ENCODE measurements at regions not wholly inside any gene's neighbourhood (a gene's known extent, or its start where the extent isn't known, plus 50 kb on each side); places are given as distances from the start of the nearest gene placed in this dataset.
"Not testable (repeated sequence)": the region's sequence is repeated elsewhere in the genome, so short reads cannot be mapped to it uniquely, and the experiment has no call there.

DNA sequence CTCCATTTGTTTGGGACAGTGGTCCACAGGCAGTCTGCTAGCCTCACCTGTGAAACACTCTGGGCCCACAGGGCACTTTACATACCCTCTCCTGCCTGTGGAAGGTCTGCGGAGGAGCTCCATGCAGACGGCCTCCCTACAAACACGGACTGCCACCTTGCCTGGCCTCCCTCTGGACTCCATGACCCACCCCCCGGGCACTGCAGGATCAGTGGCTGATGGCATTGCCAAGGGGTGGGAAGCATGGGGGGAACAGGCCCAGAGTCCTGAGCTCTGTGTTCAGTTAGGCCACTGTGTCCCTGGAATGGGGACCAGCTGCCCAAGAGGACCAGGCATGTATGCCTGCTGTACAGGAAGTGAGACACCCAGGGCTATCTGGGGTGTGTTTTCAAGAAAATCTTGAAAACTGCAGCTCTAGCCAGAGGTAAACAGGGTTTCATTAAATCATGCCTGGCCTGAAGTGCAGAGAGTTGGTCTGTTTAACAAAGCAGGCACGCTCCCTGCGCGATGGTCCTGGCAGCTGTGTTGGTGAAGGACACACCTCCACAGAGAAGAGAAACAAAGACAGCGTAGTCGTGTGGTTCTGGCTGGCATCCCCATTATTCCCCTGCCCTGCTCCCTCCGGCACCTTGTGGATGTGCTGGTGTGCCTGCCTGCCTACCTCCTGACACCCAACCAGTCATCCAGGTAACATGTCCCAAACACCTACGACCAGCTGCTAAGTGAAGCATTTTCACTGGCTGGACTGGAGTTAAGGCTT is 470.8 kb upstream of the ZMIZ1 start:
- Mint-ChIP-seq H3K9me3 (no peaks in the 10 kb centered on the region), H3K36me3 (no peaks in the 10 kb centered on the region), H3K4me1 (no peaks in the 10 kb centered on the region), H3K27me3 (peaks cover 5% of the 10 kb centered on the region), H3K4me3 (no peak overlapping the region), H3K27ac (no peak overlapping the region)
- no peak for DNase-seq

DNA sequence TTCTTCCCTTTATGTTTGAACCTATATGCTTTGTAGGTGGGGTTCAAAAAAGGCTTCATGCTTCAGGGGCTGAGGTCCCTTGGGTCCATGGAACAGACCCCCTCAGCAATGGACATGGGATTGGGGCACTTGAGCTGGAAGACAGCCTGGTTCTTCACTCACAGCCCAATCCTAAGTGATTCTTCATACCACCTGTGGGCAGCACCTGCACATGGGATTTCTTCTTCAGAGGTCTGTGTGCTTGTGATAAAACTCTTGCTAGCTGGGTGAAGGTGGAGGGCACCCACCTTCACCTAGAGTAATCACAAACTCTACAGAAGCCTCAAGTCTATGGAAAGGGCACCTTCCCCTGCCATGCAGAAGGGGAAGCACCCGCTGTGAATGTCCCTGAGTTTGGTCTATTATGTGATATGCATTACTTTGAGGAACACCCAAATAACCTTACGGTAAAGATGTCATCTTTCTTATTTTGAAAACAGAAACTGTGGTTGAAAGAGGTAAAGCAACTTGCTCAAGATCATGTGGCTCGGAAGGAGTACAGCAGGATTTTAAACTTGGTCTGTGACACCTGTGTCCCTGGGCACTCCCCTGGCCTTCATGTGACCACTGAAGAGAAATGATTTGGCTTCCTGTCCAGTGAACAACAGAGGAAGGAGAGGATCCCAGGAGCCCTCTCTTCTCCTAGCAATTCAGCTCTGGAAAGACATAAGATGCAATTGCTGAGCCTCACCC is 469.5 kb upstream of the ZMIZ1 start:
- H3K9me3 Mint-ChIP-seq, result no peaks in the 10 kb centered on the region
- no peak overlapping the region for H3K27ac Mint-ChIP-seq
- H3K4me1 Mint-ChIP-seq, result no peaks in the 10 kb centered on the region
- H3K36me3 Mint-ChIP-seq, result no peaks in the 10 kb centered on the region
- peaks cover 5% of the 10 kb centered on the region for H3K27me3 Mint-ChIP-seq
- no peak for DNase-seq
- H3K4me3 Mint-ChIP-seq, result no peak overlapping the region

DNA sequence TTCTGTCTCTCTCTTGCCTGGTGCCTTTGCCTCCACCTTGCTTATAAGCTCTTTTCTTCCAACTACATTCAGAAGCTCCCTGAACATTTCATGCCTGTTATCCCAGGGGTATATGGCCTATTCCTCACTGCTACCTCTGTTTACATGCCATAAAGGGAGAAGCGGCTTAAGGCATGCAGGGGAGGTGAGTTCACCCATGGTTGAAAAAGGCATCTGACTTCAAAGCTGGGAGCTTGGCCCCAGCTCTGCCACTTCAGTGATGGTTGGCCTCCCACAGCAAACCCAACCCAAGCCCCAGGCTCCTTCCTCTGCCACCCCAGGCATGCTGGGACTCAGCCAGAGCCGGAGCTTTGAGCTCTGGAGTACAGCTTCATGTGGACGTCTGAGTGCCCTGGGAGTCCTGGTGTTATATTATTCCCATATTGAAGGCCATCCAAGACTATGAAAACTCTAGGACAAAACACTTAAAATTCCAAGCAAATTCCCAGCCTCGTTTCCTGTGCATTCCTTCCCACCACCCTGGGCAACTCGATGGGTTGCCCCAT is 468.6 kb upstream of the ZMIZ1 start:
- Mint-ChIP-seq H3K36me3 (no peaks in the 10 kb centered on the region), H3K9me3 (no peaks in the 10 kb centered on the region), H3K4me3 (no peak overlapping the region), H3K27ac (no peak overlapping the region), H3K4me1 (no peaks in the 10 kb centered on the region), H3K27me3 (peaks cover 5% of the 10 kb centered on the region)
- DNase-seq, result no peak

DNA sequence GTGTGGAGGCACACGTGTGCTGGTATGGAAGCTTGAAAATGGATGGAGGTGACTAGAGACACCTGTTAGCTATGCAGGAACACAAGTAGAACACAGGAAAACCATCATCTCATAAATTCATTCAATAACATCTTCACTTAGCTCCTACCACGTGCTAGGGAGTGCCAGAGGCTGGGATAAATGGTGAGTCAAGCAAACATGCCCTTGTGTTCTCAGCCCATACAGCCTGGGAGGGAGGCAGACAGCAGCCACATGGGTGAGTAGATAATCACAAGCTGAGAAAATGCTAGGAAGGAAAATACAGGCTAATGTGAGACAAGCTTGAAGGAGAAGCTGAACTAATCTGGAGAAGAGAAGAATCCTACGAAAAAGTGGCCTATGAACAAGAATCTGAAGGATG is 468.0 kb upstream of the ZMIZ1 start:
- H3K27me3 Mint-ChIP-seq, result peaks cover 5% of the 10 kb centered on the region
- no peaks in the 10 kb centered on the region for H3K36me3 Mint-ChIP-seq
- H3K4me1 Mint-ChIP-seq, result no peaks in the 10 kb centered on the region
- H3K4me3 Mint-ChIP-seq, result no peak overlapping the region
- no peak overlapping the region for H3K27ac Mint-ChIP-seq
- H3K9me3 Mint-ChIP-seq, result no peaks in the 10 kb centered on the region
- DNase-seq, result no peak

DNA sequence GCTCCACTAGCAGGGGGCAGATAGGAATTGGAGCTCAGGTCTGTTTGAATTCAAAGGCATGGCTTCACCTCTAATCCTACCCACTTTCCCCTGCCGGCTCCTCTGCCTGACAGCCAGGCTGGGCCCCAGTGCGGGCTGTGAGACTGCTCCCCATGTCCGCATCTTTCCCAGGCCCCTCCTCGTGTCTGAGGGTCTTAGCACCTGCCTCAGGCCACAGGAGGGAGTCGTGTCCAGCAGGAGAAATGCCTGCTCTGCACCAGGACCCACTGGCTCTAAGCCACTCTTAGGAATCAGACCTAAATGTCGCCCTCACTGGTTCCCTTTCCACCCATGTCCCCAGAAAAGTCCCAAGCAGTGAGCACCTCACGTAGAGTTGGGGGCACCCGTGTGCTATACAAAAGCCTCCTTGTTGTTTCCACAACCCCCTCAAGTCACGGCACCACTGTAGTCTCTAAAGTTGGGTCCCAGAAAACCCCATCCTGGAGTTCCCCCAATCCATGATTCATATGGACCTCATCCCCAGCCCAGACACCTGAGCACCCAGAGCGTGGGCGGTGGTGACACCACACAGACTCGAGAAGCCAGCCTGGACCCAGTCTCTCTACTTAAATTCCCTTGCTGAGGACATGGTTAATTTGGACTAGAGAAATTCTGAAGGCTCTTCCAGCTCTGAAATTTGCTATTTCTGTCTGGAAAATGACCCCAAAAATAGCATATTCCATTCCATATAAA is 466.4 kb upstream of the ZMIZ1 start:
- Mint-ChIP-seq H3K27me3 (peaks cover 5% of the 10 kb centered on the region), H3K4me3 (no peak overlapping the region), H3K27ac (no peak overlapping the region), H3K4me1 (no peaks in the 10 kb centered on the region), H3K9me3 (peaks cover 2% of the 10 kb centered on the region), H3K36me3 (no peaks in the 10 kb centered on the region)
- DNase-seq, result peak; percentile 10

DNA sequence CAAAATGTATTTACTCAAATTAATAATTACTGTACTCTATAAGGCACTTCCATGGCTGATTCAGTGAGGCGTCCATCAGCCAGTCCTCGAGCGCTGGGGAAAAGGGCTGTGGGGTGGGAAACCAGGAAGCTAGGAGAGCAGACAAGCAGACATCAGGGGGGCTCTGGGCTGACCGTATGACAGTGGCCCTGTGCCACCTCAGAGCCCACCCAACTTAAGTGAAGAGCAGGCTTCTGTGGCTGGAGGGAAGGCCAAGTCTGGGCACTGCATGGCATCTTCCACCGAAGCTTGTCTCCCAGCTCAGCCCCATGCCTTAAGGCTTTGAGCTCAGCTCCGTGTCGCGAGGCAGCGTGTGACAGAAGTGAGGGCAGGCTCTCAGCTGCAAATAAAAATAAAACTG is 464.5 kb upstream of the ZMIZ1 start:
- Mint-ChIP-seq H3K4me3 (no peak overlapping the region), H3K36me3 (no peaks in the 10 kb centered on the region), H3K9me3 (peaks cover 7% of the 10 kb centered on the region), H3K27ac (no peak overlapping the region), H3K4me1 (no peaks in the 10 kb centered on the region), H3K27me3 (no peaks in the 10 kb centered on the region)
- DNase-seq, result no peak

DNA sequence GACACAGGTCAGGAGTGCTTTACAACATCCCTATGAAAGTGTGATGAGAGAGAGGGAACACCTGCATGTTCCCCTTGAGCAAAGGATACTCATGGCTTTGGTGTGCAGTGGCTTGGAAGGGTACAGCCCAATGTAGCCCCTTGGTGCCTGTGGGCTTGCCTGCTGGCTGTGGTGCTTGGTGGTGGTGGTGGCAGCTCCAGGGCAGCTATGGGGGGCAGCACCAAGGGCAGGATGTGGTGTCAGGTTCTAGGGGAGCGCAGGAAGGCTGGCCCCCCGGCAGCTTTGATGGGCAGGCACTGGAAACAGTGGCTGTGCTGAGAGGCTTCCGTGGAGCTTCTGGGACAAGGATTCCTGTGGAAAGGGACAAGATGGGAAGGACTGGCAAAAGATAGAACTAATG is 464.0 kb upstream of the ZMIZ1 start:
- peaks cover under 1% of the 10 kb centered on the region for H3K27me3 Mint-ChIP-seq
- DNase-seq, result no peak
- H3K4me3 Mint-ChIP-seq, result no peak overlapping the region
- H3K4me1 Mint-ChIP-seq, result no peaks in the 10 kb centered on the region
- H3K9me3 Mint-ChIP-seq, result peaks cover 9% of the 10 kb centered on the region
- H3K27ac Mint-ChIP-seq, result no peak overlapping the region
- H3K36me3 Mint-ChIP-seq, result no peaks in the 10 kb centered on the region

DNA sequence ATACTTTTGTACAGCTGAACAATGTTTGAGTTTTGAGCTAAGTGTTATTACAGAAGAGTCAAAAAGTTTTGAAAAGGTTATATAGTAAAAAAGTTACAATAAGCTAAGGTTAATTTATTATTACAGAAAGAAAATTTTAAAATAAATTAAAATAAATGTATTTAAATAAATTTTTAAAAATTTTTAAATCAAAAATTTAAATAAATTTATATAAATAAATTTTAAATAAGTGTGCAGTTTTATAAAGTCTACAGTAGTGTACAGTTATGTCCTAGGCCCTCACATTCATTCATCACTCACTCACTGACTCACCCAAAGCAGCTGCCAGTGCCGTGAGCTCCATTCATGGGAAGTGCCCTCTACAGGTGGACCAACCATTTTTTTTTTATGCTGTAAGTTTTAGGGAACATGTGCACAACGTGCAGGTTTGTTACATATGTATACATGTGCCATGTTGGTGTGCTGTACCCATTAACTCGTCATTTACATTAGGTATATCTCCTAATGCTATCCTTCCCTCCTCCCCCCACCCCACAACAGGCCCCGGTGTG is 462.9 kb upstream of the ZMIZ1 start:
- H3K27me3 Mint-ChIP-seq, result peaks cover 4% of the 10 kb centered on the region
- no peak overlapping the region for H3K27ac Mint-ChIP-seq
- DNase-seq, result no peak
- H3K4me1 Mint-ChIP-seq, result no peaks in the 10 kb centered on the region
- H3K9me3 Mint-ChIP-seq, result peaks cover 14% of the 10 kb centered on the region
- H3K36me3 Mint-ChIP-seq, result no peaks in the 10 kb centered on the region
- H3K4me3 Mint-ChIP-seq, result no peak overlapping the region

DNA sequence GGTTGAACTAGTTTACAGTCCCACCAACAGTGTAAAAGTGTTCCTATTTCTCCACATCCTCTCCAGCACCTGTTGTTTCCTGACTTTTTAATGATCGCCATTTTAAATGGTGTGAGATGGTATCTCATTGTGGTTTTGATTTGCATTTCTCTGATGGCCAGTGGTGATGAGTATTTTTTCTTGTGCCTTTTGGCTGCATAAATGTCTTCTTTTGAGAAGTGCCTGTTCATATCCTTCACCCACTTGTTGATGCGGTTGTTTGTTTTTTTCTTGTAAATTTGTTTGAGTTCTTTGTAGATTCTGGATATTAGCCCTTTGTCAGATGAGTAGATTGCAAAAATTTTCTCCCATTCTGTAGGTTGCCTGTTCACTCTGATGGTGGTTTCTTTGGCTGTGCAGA is 462.0 kb upstream of the ZMIZ1 start:
- DNase-seq, H3K4me3 Mint-ChIP-seq, H3K27ac Mint-ChIP-seq, H3K27me3 Mint-ChIP-seq, H3K36me3 Mint-ChIP-seq, H3K4me1 Mint-ChIP-seq: not testable (repeated sequence)
- peaks cover 14% of the 10 kb centered on the region for H3K9me3 Mint-ChIP-seq

DNA sequence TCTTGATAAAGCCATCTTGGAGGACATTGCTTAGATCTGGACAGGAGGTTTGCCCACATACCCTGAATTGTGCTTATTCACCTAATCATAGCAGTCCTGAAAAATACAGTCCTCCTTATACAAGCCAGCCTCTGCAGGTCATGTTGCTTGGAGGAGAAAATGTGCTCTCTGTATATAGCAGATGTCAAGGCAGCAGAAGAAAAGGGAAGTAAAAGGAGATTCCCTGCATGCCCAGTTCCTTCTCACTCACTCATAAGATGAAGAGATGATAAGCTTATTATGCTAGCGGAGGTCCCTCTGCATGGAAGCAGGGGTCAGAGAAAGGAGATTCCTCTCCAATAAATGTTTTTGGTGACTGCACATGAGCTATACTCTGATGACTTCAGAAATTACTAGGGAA is 458.8 kb upstream of the ZMIZ1 start:
- no peaks in the 10 kb centered on the region for H3K4me1 Mint-ChIP-seq
- no peak overlapping the region for H3K27ac Mint-ChIP-seq
- H3K4me3 Mint-ChIP-seq, result no peak overlapping the region
- DNase-seq, result no peak
- no peaks in the 10 kb centered on the region for H3K36me3 Mint-ChIP-seq
- peaks cover 14% of the 10 kb centered on the region for H3K9me3 Mint-ChIP-seq
- H3K27me3 Mint-ChIP-seq, result peaks cover 11% of the 10 kb centered on the region

DNA sequence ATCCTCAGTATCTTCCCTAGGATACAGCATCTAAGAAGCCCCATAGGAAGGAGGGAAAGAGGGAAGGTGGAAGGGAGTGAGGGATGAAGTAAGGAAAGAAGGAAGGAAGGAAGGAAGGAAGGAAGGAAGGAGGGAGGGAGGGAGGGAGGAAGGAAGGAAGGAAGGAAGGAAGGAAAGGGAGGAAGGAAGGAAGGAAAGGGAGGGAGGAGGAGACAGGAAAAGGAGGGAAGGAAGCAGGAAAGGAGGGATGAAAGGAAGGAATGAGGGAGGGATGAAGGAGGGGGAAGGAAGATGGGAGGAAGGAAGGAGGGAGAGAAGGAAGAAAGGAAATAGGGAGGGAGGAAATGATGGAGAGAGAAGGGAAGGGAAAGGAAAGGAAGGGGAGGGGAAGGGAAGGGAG is 455.6 kb upstream of the ZMIZ1 start:
- Mint-ChIP-seq H3K27me3 (peaks cover 11% of the 10 kb centered on the region), H3K36me3 (no peaks in the 10 kb centered on the region), H3K4me1 (no peaks in the 10 kb centered on the region)

DNA sequence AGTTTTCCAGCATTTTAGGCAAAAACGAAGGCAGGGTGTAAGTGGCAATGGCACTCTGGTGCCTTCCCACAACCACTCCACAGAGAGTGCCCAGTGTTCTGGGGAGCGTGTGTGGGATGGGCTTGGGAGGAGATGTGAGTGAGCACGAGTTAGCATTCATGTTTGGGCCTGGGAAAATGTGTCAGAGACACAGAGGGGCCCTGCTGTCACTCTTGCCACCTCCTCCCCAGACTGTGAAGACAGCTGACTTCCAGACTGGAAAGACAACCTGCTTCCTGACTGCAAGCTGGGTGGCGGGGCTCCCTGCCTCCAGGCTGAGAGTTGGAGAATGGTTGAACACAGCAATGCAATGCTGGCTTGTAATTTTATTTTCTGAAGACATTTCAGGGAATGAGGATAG is 454.5 kb upstream of the ZMIZ1 start:
- DNase-seq, result no peak
- peaks cover 11% of the 10 kb centered on the region for H3K27me3 Mint-ChIP-seq
- no peaks in the 10 kb centered on the region for H3K4me1 Mint-ChIP-seq
- no peaks in the 10 kb centered on the region for H3K36me3 Mint-ChIP-seq
- H3K4me3 Mint-ChIP-seq, result no peak overlapping the region
- peaks cover 8% of the 10 kb centered on the region for H3K9me3 Mint-ChIP-seq
- no peak overlapping the region for H3K27ac Mint-ChIP-seq

More for the DNA sequence above, 455.6 kb upstream of the ZMIZ1 start:
- Mint-ChIP-seq H3K4me3 (no peak overlapping the region), H3K27ac (no peak overlapping the region), H3K9me3 (peaks cover 11% of the 10 kb centered on the region)
- no peak for DNase-seq

DNA sequence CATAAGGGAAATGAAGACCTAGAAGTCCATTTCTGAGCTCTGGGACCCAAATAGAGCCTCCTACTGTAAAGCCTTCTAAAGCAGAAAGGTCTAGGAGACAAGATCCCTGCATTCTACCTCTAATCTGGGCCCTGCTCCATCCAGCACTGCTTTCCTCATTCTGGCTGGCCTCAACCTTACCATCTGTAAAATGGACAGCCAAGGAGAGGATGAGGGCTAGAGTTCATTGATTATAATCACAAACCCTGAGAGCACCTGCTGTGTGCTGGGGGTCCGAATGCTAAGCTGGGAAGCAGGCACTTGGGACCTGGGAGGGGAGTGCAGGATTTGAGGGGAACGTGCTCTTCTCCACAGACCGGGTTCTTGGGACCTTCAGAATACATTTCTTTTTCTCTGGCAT is 454.0 kb upstream of the ZMIZ1 start:
- H3K4me1 Mint-ChIP-seq, result peaks cover under 1% of the 10 kb centered on the region
- DNase-seq, result no peak
- H3K9me3 Mint-ChIP-seq, result peaks cover 5% of the 10 kb centered on the region
- H3K27ac Mint-ChIP-seq, result no peak overlapping the region
- no peaks in the 10 kb centered on the region for H3K36me3 Mint-ChIP-seq
- no peak overlapping the region for H3K4me3 Mint-ChIP-seq
- peaks cover 11% of the 10 kb centered on the region for H3K27me3 Mint-ChIP-seq

DNA sequence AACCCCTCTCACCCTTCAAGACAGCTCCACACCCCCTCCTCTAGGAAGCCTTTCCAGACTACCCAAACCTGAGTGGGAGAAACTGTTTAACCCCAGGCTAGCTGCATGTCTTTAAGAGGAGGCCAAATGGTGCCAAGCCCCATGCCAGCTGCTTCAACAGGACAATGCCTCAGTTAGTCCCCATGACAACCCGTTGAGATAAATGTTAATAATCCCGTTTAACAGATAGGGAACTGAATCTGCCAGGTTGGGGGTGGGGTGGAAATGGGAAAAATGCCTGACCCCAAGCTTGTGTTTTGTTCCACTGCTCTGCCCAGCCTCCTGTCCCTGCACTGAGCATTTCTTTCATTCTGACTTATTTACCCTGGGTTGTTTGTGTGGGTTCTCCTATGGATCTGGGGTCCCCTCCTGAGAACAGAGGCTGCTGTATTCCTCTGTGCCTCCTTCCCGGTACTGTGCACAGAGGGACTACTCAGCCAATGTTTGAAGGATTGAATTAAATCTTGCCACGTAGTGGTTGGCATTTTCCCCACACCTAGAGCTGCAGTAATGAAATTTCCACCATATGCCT is 452.6 kb upstream of the ZMIZ1 start:
- no peaks in the 10 kb centered on the region for H3K36me3 Mint-ChIP-seq
- no peak overlapping the region for H3K4me3 Mint-ChIP-seq
- H3K9me3 Mint-ChIP-seq, result no peaks in the 10 kb centered on the region
- H3K27me3 Mint-ChIP-seq, result peaks cover 7% of the 10 kb centered on the region
- H3K4me1 Mint-ChIP-seq, result peaks cover 3% of the 10 kb centered on the region
- DNase-seq, result no peak
- no peak overlapping the region for H3K27ac Mint-ChIP-seq

DNA sequence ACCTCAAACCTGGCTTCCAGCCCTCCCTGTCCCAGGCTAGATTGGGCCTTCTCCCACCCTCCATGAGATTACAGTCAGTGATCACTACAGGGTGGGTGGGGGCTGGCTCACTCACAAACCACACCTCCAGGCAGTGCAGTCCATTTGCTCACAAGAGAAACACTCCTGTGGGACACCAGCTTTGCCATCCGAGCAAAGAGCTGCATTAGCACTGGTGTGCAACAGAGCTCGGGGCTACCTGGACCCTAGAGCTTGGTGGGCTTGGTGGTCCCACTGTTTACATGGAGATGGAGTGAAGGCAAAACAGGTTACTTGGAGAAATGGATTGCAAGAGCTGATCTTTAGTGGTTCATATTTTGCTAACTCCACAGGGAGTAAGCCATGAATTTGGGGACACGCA is 451.7 kb upstream of the ZMIZ1 start:
- no peaks in the 10 kb centered on the region for H3K36me3 Mint-ChIP-seq
- peaks cover 3% of the 10 kb centered on the region for H3K4me1 Mint-ChIP-seq
- no peak for DNase-seq
- no peaks in the 10 kb centered on the region for H3K9me3 Mint-ChIP-seq
- H3K4me3 Mint-ChIP-seq, result no peak overlapping the region
- no peak overlapping the region for H3K27ac Mint-ChIP-seq
- H3K27me3 Mint-ChIP-seq, result peaks cover 7% of the 10 kb centered on the region

Measured in activated naive CD8-positive, alpha-beta T cell treated with anti-CD3 and anti-CD28 coated beads for 36 hours (primary cell).